Lower leg skin (tissue), 4 donors: ENCODE measurements at regions not wholly inside any gene's neighbourhood (a gene's known extent, or its start where the extent isn't known, plus 50 kb on each side); places are given as distances from the start of the nearest gene placed in this dataset.
"Not testable (repeated sequence)": the region's sequence is repeated elsewhere in the genome, so short reads cannot be mapped to it uniquely, and the experiment has no call there.

ENCODE experiments used
- DNase-seq, 2 donors: peaks; one replicate each; pipeline ENCODE4 v3.0.0-alpha.2; 2019; ENCODE audit warnings: low spot score in 2 of 2
- H3K4me3 ChIP-seq: fragments of 200-600 bp; sonication (generic); 2 replicates; pipeline ENCODE4 v1.5.1; 2017; ENCODE audit warnings: mild to moderate bottlenecking, low read depth; ENCODE audit not compliant: poor library complexity, severe bottlenecking
- CTCF ChIP-seq, 3 donors: fragments of 450-650 bp; IDR thresholded peaks; one replicate each; pipeline ENCODE4 v1.5.1; 2016; ENCODE audit warnings: antibody characterized with exemption in 3 of 3, mild to moderate bottlenecking in 3 of 3, moderate library complexity in 2 of 3
- POLR2A ChIP-seq, 2 donors: fragments of 450-650 bp; IDR thresholded peaks; one replicate each; pipeline ENCODE4 v1.6.1; 2016 to 2017; ENCODE audit warnings: antibody characterized with exemption in 2 of 2, mild to moderate bottlenecking in 1 of 2, moderate library complexity in 1 of 2
- WGBS, 2 donors: methylation state at CpG; one replicate each; pipeline ENCODE4 v1.1.5; 2018; 5-methylcytosine and 5-hydroxymethylcytosine counted together
- intact Hi-C: fragments of 100-400 bp; cut with DNase I; formaldehyde crosslinking; loops from one replicate; pipeline ENCODE4 v1.15.0; 2023; ENCODE audit warnings: low total_unique reads

- 89 to 97% methylated on average over 1 of the region's 1 CpG for WGBS, 2 donors
- intact Hi-C loops, result no loop called here
- TF ChIP-seq POLR2A (IDR thresholded peaks at IDR 0.05) (no peak), CTCF (IDR thresholded peaks at IDR 0.05) (no peak)
Observed at GRCh38 chr5:42989190-42989589, 50.9 kb downstream of the ANXA2R start.

GRCh38 chr5:42988568-42988967 lies 51.6 kb downstream of the ANXA2R start:
- DNase-seq, result no peak
- no peak overlapping the region for H3K4me3 ChIP-seq
- TF ChIP-seq POLR2A (IDR thresholded peaks at IDR 0.05), result no peak
- intact Hi-C loops, result no loop called here
- WGBS, 2 donors, result 91 to 92% methylated on average over 2 of the region's 2 CpGs

More at GRCh38 chr5:42989190-42989589, 50.9 kb downstream of the ANXA2R start:
- H3K4me3 ChIP-seq, result no peak overlapping the region
- no peak for DNase-seq

GRCh38 chr5:42985129-42986037 lies 54.7 kb downstream of the ANXA2R start:
- H3K4me3 ChIP-seq, result no peak overlapping the region
- TF ChIP-seq CTCF (IDR thresholded peaks at IDR 0.05), result no peak
- TF ChIP-seq POLR2A (IDR thresholded peaks at IDR 0.05), result no peak
- 79 to 82% methylated on average over 2 of the region's 2 CpGs for WGBS, 2 donors
- intact Hi-C loops, result no loop called here
- DNase-seq, result no peak

- no peak for DNase-seq
- intact Hi-C loops, result no loop called here
- TF ChIP-seq POLR2A (IDR thresholded peaks at IDR 0.05) (no peak), CTCF (IDR thresholded peaks at IDR 0.05) (no peak)
- no peak overlapping the region for H3K4me3 ChIP-seq
Observed at GRCh38 chr5:42984307-42984706, 55.8 kb downstream of the ANXA2R start.

- intact Hi-C loops, result no loop called here
- no peak for TF ChIP-seq CTCF (IDR thresholded peaks at IDR 0.05)
- no peak for TF ChIP-seq POLR2A (IDR thresholded peaks at IDR 0.05)
- 15 to 22% methylated on average over 7 of the region's 7 CpGs for WGBS, 2 donors
- no peak for DNase-seq
- H3K4me3 ChIP-seq, result no peak overlapping the region
Observed at GRCh38 chr5:42982107-42982622, 58.0 kb downstream of the ANXA2R start.

- intact Hi-C loops, H3K4me3 ChIP-seq, DNase-seq: not testable (repeated sequence)
- WGBS, 2 donors, result 14% methylated on average over 1 of the region's 8 CpGs; no CpG with 5 or more reads in 1 of the 2 donors
Observed at GRCh38 chr5:42981417-42982106, 58.6 kb downstream of the ANXA2R start.

- H3K4me3 ChIP-seq, DNase-seq, intact Hi-C loops: not testable (repeated sequence)
- WGBS, 2 donors, result no CpG with 5 or more reads among the region's 5 CpGs
Observed at GRCh38 chr5:42981015-42981414, 59.1 kb downstream of the ANXA2R start.

- H3K4me3 ChIP-seq, intact Hi-C loops, DNase-seq: not testable (repeated sequence)
- WGBS, 2 donors, result 94 to 100% methylated on average over 2 to 20 of the region's 36 CpGs
Observed at GRCh38 chr5:42980391-42980790, 59.7 kb downstream of the ANXA2R start.

GRCh38 chr5:42979242-42979641 lies 60.9 kb downstream of the ANXA2R start:
- H3K4me3 ChIP-seq, intact Hi-C loops, DNase-seq: not testable (repeated sequence)
- 88 to 95% methylated on average over 12 to 34 of the region's 34 CpGs for WGBS, 2 donors
